Ureter (tissue), 1 donor: ENCODE measurements at regions not wholly inside any gene's neighbourhood (a gene's known extent, or its start where the extent isn't known, plus 50 kb on each side); places are given as distances from the start of the nearest gene placed in this dataset.
A peak's percentile ranks its signal among the peaks of the same experiment; 100 is the strongest.

Experiments
- DNase-seq: peaks from one replicate; pipeline ENCODE4 v3.0.0-alpha.2; 2020; ENCODE audit warnings: low spot score
- donor health status: DM: yes; HTN: yes; CAD: no.

- DNase-seq = no peak
Observed at GRCh38 chr22:27441706-27442475, 359.7 kb downstream of the MN1 start.

DNA sequence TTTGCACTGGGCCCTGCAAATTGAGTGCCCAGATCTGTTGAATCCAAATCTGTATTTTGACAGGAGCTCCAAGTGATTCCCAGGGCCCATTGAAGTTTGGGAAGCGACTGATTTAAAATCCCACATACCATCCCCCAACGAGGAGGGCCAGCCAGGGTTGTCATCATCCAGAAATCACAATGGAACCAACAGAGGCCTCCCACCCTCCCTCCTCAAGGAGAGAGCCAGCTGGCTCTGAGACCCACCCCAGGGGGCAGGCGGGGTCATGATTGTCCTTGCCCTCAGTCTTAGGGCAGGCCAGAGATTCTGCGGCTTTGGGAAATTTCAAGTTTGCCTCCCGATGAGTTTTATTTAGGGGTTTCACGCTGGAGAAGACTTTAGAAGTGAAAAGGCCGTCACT lies 358.2 kb downstream of the MN1 start:
- no peak for DNase-seq

- DNase-seq = no peak
Observed at GRCh38 chr22:27445881-27446280, 355.7 kb downstream of the MN1 start.

GRCh38 chr22:27447289-27447688 lies 354.3 kb downstream of the MN1 start:
- no peak for DNase-seq

GRCh38 chr22:27450448-27450847 lies 351.1 kb downstream of the MN1 start:
- no peak for DNase-seq

DNA sequence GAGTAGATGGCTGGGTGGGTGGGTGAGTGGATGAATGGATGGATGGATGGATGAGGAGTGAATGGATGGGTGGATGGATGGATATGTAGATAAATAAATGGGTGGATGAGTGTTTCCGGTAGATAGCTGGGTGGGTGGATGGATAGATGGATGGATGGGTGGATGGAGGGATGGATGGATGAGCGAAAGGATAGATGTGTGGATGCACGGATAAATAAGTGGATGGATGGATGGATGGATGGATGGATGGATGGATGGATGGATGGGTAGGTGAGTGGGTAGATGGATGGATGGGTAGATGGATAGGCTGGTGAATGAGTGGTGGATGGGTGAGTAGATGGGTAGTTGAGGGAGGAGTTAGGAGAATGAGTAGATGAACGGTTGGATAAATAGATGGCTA lies 349.3 kb downstream of the MN1 start:
- no peak for DNase-seq

DNA sequence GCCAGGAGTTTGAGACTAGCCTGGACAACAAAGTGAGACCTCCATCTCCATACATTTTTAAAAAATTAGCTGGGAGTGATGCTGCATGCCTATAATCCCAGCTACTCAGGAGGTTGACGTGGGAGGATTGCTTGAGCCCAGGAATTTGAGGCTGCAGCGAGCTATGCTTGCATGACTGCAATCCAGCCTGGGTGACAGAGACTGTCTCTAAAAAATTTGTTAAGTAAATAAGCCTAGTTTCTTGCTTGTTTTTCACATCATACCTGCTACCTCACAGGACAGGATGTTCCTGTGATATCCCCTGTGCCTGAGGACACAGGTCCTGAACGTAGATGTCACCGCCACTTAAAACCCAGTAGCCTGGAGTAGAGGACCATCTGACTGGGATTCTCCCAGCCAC lies 348.6 kb downstream of the MN1 start:
- no peak for DNase-seq

GRCh38 chr22:27453725-27454124 lies 347.8 kb downstream of the MN1 start:
- DNase-seq = no peak

DNA sequence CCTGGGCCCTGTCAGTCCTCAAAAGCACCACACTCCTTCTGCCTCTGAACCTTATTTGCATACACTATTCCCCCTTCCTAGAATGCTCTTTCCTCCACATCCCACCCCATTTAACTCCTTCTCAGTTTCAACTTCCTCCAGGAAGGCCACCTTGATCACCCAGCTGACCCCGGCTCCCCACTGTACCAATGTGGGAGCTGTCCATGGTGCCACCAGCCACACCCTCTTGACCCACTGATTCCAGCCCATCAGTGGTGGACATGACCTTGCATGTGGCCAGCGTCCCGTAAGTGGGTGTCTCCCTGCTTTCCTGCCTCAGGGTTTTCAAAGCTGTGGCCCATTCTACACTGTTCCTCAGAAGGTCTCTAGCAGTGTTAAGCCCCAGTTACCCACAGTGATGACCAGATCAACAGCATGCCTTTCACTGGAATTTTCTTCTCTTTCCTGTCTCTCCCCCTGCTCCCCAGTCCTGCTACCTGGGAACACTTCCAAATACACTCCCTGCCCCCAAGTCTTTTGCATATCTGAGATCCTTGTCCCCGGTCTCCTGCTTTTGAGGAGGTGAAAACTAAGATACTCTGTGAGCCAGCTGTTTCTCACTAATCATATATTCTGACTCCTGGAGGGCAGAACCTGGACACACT lies 346.6 kb downstream of the MN1 start:
- no peak for DNase-seq

DNA sequence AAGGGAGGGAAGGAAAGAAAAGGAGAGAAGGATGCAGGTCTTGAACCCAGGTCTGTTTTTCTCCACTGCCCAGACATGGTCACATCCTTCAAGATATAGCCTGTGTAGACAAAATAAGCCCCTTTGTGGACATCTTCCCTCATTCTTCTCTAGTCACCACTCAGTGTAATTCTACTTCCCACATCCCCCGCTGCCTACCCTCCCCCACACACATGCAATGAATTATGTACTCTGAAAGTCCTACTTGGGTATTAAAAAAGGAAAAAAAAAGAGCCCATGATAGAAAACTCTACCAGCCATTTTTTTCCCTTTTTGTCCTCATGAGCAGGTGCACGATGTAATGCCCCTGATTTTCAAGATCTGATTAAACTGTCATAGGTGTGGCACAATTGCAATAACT lies 346.0 kb downstream of the MN1 start:
- no peak for DNase-seq

DNA sequence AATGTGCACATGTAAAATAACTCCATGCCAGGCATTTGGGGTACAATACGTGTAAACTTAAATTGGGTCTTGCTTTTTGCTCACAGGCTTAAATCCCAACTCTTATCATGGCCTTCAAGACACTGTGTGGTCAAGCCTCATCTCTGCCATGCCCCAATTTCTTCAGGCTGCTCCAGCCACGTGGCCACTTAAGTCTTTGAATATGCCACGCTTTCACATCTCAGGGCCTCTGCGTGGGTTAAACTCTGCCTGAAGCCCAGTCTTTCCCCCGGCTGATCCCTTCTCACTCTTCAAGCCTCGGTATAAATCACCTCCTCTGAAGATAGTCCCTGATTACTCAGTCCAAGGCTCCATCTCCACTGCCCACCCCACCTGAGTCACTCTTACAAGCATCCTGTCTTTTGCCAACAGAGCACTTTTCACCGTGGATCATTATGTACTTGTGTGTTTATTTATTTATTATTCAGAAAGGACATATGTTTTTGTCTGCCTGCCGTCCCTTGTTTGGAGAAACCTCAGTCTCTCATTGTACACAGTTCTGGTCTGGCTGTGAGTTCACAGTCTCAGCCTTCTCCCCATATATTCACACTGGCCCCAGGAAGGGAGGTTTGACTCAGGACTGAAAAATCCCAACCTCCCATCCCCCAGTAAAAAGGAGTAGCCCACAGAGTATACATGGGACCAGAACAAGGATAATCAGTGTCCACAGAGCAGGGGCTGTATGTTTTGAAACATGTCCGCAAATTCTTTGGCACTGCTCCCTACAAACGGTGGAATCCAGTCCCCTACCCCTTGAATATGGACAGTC lies 344.7 kb downstream of the MN1 start:
- DNase-seq = no peak

- DNase-seq = no peak
Observed at GRCh38 chr22:27459999-27460398, 341.6 kb downstream of the MN1 start.

DNA sequence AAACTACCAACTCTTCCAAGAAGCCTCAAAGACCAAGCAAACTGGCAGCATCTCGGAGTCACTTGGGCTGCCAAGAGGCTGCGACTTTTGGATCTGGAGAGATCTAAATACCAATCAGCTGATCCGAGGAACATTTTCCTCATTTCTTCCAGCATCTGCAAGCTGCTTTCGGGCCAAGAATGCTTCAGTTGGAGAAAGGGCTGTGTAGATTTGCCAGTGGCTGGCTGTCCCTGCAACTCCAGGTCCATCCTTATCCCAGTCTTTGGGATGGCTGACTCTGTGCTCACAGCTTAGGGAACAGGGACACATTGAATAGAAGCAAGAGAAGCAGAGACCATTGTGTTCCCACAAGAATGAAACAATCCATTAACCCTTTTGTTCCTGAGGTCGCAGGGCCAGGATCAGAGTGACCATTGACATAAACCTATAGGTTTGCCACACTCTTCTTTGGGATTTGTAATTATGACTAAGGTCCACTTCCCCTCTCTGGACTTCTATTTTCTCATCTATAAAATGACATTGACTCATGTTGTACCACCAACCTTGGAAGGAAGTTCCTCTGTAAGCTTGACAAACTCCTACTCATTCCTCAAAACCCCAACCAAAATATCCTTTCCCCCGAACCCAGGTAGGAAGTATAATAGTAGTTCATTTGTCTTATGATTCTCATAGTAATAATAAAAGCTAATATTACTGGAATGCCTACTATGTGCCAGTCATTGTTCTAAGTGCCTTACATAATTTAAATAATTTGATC lies 340.8 kb downstream of the MN1 start:
- DNase-seq = peak; percentile 68

GRCh38 chr22:27461470-27461869 lies 340.1 kb downstream of the MN1 start:
- DNase-seq = no peak

- DNase-seq = no peak
Observed at GRCh38 chr22:27462190-27462589, 339.4 kb downstream of the MN1 start.

- no peak for DNase-seq
Observed at GRCh38 chr22:27463121-27463660, 338.4 kb downstream of the MN1 start.

DNA sequence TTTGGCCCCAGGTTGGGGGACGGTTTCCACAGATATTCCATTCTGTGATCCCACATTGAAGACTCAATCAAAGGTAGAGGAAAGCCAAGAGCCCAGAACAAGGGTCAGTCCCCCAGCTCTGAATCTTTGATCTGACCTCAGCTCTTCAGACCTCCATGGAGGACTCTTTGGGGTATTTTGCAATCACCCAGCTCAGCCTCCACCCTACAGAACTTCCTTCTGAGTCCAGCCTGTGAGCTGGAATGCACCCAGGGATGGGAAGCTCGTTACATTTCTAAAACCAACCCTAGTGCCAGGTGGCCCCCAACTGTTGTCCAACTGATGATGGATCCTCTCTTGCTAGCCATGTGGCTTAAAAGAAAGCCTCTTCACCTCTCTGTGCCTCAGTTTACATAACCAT lies 335.3 kb downstream of the MN1 start:
- DNase-seq = no peak

DNA sequence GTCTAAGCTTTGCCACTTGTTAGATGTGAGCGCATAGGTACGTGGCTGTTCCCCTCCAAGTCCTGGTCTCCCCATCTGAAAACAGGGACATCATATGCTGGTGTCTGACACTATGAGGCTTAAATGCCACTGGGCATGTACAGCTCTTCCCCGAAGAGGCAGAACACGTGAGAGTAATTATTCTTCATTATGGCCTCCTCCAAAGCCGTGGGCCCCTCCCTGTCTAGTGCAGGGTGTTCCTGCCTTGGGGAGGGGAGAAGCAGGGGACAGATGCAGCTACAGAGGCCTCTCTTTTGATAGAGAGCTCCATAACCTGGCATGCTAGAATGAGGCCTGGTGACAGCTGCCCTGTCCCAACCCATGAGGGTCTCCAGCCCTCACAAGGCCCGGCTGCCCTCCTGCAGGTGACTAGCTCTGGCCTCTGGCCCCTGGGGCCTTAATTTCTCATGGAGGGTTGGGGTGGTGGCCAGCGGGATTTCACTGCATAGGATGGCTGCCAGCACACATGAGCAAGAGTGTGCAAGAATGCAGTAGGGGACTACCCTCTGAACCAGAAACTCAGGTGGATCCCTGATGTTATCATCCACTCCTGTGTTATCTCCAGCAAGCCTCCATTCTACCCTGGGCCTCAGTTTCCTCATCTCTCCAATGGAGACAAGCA lies 334.6 kb downstream of the MN1 start:
- DNase-seq = no peak

- no peak for DNase-seq
Observed at GRCh38 chr22:27467711-27468110, 333.8 kb downstream of the MN1 start.

DNA sequence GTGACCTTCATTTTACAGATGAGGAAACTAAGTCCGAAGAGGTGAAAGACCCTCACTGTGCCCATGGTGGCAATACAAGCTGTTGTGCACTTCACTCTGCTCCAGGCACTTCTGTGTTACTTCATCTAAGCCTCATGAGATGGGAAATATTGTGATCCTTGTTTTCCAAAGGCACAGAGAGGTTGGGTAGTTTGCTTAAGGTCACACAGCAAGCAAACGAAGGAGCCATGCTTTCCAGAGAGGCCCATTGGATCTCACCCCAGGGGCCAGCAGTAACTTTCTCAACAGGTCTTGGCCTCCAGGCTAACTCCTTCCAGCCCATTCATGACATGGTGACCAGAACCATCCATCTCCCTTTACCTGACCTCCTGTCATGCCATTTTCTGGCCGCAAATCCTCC lies 332.8 kb downstream of the MN1 start:
- DNase-seq = no peak

DNA sequence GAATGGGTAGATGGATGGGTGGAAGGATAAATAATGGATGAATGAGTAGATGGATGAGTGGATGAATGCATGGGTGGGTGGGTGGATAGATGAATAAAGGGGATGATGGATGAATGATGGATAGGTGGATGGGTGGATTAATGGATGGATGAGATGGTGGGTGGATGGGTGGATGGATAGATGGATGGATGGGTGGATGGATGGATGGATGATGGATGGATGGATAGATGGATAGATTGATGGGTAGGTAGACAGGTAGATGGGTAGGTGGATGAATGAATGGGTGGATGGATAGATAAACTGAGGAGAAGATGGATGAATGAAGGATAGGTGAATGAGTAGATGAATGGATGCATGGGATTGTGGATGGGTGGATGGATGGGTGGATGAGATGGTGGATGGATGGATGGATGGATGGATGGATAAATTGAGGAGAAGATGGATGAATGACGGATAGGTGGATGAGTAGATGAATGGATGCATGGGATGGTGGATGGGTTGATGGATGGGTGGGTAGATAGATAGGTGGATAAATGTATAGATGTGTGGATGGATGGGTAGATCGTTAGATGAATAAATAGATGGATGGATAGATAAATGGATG lies 331.3 kb downstream of the MN1 start:
- no peak for DNase-seq
